Astrocyte of the cerebellum (primary cell): ENCODE measurements at regions not wholly inside any gene's neighbourhood (a gene's known extent, or its start where the extent isn't known, plus 50 kb on each side); places are given as distances from the start of the nearest gene placed in this dataset.
"Not testable (repeated sequence)": the region's sequence is repeated elsewhere in the genome, so short reads cannot be mapped to it uniquely, and the experiment has no call there.

Source experiments
- DNase-seq: peaks from one replicate; pipeline ENCODE4 v3.0.0-alpha.2; 2011; ENCODE audit warnings: low read depth
- H3K4me3 ChIP-seq: 2 replicates; pipeline ENCODE4 v1.5.1; 2011; ENCODE audit warnings: mild to moderate bottlenecking, low read depth, low read length, moderate library complexity
- in situ Hi-C: cut with HindIII; loops from 2 replicates; pipeline ENCODE4 v1.10.0; 2017; ENCODE audit warnings: low sequenced_read_pairs
- TF ChIP-seq, protein P1 (sequence below): IDR thresholded peaks from 2 replicates; pipeline ENCODE4 v1.5.1; 2012; ENCODE audit warnings: low read length, low read depth, moderate library complexity, mild to moderate bottlenecking; ENCODE audit errors: missing control alignments

GRCh38 chr9:85108746-85109145, 439.2 kb downstream of the NTRK2 start:
- DNase-seq = no peak
- H3K4me3 ChIP-seq = no peak overlapping the region
- in situ Hi-C loops = no loop called here
- TF ChIP-seq, protein P1, sequence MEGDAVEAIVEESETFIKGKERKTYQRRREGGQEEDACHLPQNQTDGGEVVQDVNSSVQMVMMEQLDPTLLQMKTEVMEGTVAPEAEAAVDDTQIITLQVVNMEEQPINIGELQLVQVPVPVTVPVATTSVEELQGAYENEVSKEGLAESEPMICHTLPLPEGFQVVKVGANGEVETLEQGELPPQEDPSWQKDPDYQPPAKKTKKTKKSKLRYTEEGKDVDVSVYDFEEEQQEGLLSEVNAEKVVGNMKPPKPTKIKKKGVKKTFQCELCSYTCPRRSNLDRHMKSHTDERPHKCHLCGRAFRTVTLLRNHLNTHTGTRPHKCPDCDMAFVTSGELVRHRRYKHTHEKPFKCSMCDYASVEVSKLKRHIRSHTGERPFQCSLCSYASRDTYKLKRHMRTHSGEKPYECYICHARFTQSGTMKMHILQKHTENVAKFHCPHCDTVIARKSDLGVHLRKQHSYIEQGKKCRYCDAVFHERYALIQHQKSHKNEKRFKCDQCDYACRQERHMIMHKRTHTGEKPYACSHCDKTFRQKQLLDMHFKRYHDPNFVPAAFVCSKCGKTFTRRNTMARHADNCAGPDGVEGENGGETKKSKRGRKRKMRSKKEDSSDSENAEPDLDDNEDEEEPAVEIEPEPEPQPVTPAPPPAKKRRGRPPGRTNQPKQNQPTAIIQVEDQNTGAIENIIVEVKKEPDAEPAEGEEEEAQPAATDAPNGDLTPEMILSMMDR = no peak

DNA sequence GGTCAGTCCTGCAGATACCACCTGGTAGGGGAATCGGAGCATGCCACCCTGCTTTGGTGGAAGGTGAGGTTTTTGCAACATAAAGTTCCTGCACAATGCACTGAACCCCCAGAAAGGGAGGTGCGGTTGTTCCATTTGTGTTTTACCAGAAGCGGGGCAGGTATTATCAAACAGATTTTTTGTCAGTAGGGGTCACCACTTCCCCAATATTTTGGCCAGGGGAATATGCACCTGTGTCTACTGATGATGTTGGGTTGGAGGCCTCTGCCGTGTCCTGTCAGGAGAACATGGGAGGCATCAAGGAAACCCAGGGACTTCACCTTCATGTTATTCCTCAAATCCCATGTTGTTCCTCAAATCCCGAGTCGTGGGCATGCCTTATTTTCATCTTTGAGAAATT, 438.7 kb downstream of the NTRK2 start:
- TF ChIP-seq, protein P1 = no peak
- in situ Hi-C loops = no loop called here
- no peak overlapping the region for H3K4me3 ChIP-seq
- no peak for DNase-seq

DNA sequence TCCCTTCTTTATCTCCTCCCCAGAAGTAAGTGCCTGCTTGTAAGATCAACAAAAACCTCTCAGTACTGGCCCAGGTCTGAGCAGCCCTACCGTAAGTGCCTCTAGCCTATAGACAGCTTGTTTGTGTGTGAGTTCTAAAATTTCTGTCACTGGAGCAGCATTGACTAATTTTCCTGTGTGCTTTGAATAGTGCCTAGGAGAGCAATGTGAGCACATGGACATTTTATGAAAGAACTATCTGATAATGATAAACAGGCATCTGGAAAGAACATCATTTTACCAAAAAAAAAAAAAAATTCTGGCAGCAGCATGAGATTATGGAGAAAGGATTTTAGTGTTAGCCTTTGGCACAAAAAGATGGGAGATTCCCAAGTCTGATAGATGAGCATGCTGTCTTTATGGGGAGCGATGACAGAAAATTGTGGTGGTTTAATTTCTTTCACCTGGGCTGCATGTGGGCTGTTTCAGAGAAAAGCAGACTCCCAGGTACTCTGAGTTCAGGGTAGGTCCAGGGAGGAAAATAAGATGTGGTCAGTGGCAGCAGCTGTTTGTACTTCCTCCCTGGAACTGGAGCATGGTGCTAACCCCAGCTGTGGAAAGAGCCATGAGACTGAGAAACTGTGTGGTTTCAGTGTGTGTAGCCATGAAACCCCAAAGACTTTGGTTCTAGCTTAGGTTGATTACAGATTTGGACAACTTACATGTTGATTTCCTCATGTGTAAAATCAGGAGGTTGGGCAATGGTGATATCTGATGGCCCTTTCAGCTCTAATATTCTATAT, 419.9 kb downstream of the NTRK2 start:
- TF ChIP-seq, protein P1 = no peak
- in situ Hi-C loops = no loop called here
- no peak overlapping the region for H3K4me3 ChIP-seq
- DNase-seq = no peak

DNA sequence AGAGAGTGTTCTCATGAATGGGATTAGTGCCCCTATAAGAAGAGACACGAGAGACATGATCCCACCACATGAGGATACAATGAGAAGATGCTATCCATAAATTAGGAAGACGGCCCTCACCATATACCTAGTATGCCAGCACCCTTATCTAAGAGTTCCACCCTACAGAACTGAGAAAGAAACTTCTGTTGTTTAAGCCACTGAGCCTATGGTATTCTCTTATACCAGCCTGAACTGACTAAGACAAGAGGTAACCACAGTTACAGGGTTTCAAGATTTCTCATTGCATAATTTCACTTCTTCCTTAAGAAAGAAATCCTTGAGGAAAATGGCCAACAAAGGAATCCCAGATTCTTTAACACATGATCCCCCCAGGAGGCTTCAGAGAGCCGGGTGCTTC, 412.4 kb downstream of the NTRK2 start:
- TF ChIP-seq, protein P1 = no peak
- DNase-seq = no peak
- H3K4me3 ChIP-seq = no peak overlapping the region
- in situ Hi-C loops = no loop called here

- in situ Hi-C loops = no loop called here
- DNase-seq = no peak
- no peak overlapping the region for H3K4me3 ChIP-seq
These were observed 409.8 kb downstream of the NTRK2 start for GRCh38 chr9:85079349-85079748.

DNA sequence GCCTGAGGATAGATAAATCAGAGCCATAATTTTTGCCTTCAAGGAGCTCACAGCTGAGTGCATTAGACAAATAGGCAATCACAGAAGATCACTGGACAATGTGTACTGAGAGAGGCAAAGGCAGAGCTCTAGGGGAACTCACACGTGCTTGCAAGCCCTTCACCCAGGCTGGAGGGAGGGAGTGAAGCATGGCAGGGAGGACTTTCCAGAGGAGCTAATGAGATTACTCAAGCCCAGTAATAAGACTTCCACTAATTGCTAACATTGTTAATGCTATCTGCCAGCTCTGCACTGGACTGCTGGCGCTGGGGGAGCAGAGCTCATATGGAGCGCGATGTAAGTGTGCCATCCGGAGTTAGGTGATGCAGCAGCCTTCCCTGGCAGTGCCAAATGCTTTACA, 408.4 kb downstream of the NTRK2 start:
- no peak for DNase-seq
- in situ Hi-C loops = no loop called here
- H3K4me3 ChIP-seq = no peak overlapping the region
- TF ChIP-seq, protein P1 = no peak

More at GRCh38 chr9:85079349-85079748, 409.8 kb downstream of the NTRK2 start:
- TF ChIP-seq, protein P1 = no peak

DNA sequence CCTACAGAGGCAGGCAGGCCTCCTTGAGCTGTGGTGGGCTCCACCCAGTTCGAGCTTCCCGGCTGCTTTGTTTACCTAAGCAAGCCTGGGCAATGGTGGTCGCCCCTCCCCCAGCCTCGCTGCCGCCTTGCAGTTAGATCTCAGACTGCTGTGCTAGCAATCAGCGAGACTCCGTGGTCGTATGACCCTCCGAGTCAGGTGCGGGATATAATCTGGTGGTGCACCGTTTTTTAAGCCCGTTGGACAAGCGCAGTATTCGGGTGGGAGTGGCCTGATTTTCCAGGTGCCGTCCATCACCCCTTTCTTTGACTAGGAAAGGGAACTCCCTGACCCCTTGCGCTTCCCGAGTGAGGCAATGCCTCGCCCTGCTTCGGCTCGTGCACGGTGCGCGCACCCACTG, 407.6 kb downstream of the NTRK2 start:
- DNase-seq, H3K4me3 ChIP-seq, in situ Hi-C loops: not testable (repeated sequence)
